ENCODE measurements at regions not wholly inside any gene's neighbourhood (a gene's known extent, or its start where the extent isn't known, plus 50 kb on each side); places are given as distances from the start of the nearest gene placed in this dataset.

DNA sequence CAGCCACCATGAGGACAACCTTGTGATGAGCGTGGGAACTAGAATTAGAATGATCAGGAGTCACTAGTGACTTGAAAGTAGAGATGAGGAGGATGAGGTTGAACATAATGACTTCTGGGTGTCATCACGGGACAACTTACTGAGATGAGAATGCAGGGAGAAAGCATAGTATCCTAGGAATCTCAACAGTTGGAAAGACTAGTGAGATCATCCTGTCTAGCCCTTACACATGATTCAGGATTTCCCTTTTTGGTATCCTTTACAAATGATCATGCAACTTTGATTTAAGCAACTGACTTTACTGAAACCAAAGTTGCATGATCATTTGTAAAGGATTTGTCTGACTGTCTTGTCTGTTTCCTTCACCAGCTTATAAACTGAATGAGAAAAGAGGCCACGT lies 51.8 kb upstream of the HIF1A start:
- no peak for DNase-seq (ENCODE audit: low spot score)
- Histone ChIP-seq H3K27ac (ENCODE audit: poor library complexity, severe bottlenecking) (peak overlapping the region; percentile 80), H3K36me3 (ENCODE audit: low read depth) (no peaks in the 10 kb centered on the region), H3K4me3 (ENCODE audit: severe bottlenecking) (no peak overlapping the region), H3K9me3 (ENCODE audit: severe bottlenecking) (no peaks in the 10 kb centered on the region), H3K4me1 (ENCODE audit: insufficient read depth, poor library complexity, severe bottlenecking) (peaks cover 51% of the 10 kb centered on the region), H3K27me3 (ENCODE audit: insufficient read depth, poor library complexity, severe bottlenecking) (no peaks in the 10 kb centered on the region)
- no peak for ATAC-seq (ENCODE audit: low read depth)
- TF ChIP-seq, protein P1, sequence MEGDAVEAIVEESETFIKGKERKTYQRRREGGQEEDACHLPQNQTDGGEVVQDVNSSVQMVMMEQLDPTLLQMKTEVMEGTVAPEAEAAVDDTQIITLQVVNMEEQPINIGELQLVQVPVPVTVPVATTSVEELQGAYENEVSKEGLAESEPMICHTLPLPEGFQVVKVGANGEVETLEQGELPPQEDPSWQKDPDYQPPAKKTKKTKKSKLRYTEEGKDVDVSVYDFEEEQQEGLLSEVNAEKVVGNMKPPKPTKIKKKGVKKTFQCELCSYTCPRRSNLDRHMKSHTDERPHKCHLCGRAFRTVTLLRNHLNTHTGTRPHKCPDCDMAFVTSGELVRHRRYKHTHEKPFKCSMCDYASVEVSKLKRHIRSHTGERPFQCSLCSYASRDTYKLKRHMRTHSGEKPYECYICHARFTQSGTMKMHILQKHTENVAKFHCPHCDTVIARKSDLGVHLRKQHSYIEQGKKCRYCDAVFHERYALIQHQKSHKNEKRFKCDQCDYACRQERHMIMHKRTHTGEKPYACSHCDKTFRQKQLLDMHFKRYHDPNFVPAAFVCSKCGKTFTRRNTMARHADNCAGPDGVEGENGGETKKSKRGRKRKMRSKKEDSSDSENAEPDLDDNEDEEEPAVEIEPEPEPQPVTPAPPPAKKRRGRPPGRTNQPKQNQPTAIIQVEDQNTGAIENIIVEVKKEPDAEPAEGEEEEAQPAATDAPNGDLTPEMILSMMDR (IDR thresholded peaks at IDR 0.05; ENCODE audit: poor library complexity, severe bottlenecking), result no peak

DNA sequence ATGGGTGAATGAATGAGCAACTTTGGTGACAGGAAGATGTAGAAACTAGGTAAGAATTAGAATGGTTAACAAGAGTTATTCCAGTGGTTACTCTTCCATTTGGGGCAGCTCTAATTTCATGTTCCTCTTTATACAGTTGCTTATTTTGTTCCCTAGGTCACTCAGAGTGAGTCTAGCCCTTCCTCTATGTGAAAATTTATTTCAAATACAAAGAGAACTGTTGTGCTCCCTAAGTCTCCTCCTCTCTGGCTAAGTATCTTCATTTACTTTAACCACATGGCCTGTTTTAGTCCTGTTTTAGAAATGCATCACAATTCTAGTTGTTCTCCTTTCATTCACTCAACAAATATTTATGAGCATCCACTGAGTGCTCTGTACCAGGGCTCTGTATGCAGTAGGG lies 51.1 kb upstream of the HIF1A start:
- no peak for DNase-seq (ENCODE audit: low spot score)
- H3K4me1 ChIP-seq (ENCODE audit: insufficient read depth, poor library complexity, severe bottlenecking), result peaks cover 50% of the 10 kb centered on the region
- no peaks in the 10 kb centered on the region for H3K36me3 ChIP-seq (ENCODE audit: low read depth)
- ATAC-seq (ENCODE audit: low read depth), result no peak
- TF ChIP-seq, protein P1 (IDR thresholded peaks at IDR 0.05; ENCODE audit: poor library complexity, severe bottlenecking), result no peak
- no peaks in the 10 kb centered on the region for H3K9me3 ChIP-seq (ENCODE audit: severe bottlenecking)
- H3K4me3 ChIP-seq (ENCODE audit: severe bottlenecking), result no peak overlapping the region
- no peaks in the 10 kb centered on the region for H3K27me3 ChIP-seq (ENCODE audit: insufficient read depth, poor library complexity, severe bottlenecking)
- H3K27ac ChIP-seq (ENCODE audit: poor library complexity, severe bottlenecking), result peak overlapping the region; percentile 80

DNA sequence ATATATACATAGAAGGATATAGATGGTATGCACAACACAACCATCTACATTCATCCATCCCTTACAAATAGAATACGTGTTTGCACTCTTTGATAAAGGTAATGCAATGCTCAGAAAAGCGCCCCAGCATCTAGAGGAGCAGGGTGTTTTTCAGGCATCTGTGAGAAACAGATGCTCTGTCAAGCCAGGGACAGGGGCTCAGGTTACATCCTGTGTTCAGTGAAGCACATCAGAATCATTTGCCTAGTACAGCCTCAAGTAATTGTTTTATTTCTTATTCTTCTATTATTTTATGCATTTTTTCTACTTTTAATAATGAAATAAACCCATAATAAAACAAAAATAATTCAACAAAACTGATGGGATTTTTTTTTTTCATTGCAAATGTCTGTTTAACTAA lies 50.5 kb upstream of the HIF1A start:
- peak overlapping the region; percentile 80 for H3K27ac ChIP-seq (ENCODE audit: poor library complexity, severe bottlenecking)
- DNase-seq (ENCODE audit: low spot score) (no peak), ATAC-seq (ENCODE audit: low read depth) (0 out of 3 replicates have a peak, but pooled peaks have one; percentile 41)
- H3K4me1 ChIP-seq (ENCODE audit: insufficient read depth, poor library complexity, severe bottlenecking), result peaks cover 50% of the 10 kb centered on the region
- H3K36me3 ChIP-seq (ENCODE audit: low read depth), result no peaks in the 10 kb centered on the region
- H3K4me3 ChIP-seq (ENCODE audit: severe bottlenecking), result no peak overlapping the region
- TF ChIP-seq, protein P1 (IDR thresholded peaks at IDR 0.05; ENCODE audit: poor library complexity, severe bottlenecking), result no peak
- no peaks in the 10 kb centered on the region for H3K27me3 ChIP-seq (ENCODE audit: insufficient read depth, poor library complexity, severe bottlenecking)
- no peaks in the 10 kb centered on the region for H3K9me3 ChIP-seq (ENCODE audit: severe bottlenecking)

DNA sequence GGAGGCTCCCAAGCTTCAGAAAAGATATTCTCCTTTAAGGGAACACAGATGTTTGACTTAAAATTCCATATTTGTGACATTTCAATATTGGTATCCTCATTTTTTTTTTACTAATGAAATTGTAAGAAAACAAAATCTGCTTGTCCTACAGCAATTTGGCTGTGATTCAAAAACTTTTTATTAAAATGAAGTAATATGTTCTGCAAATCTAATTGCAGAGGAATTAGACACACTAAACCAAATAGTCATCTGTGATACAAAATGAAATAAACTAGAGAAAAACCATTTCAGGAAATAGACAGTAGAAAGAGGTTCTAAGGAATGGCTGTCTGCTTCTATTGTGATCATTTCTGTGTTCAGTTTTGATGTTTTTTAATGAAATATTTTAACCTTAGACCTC lies 50.1 kb upstream of the HIF1A start:
- H3K4me1 ChIP-seq (ENCODE audit: insufficient read depth, poor library complexity, severe bottlenecking), result peaks cover 50% of the 10 kb centered on the region
- DNase-seq (ENCODE audit: low spot score), result no peak
- no peaks in the 10 kb centered on the region for H3K36me3 ChIP-seq (ENCODE audit: low read depth)
- TF ChIP-seq, protein P1 (IDR thresholded peaks at IDR 0.05; ENCODE audit: poor library complexity, severe bottlenecking), result no peak
- no peak for ATAC-seq (ENCODE audit: low read depth)
- no peak overlapping the region for H3K4me3 ChIP-seq (ENCODE audit: severe bottlenecking)
- peak overlapping the region; percentile 80 for H3K27ac ChIP-seq (ENCODE audit: poor library complexity, severe bottlenecking)
- H3K9me3 ChIP-seq (ENCODE audit: severe bottlenecking), result no peaks in the 10 kb centered on the region
- no peaks in the 10 kb centered on the region for H3K27me3 ChIP-seq (ENCODE audit: insufficient read depth, poor library complexity, severe bottlenecking)

Data from RWPE2 (cell line).